GM12878 (cell line): ENCODE measurements at regions not wholly inside any gene's neighbourhood (a gene's known extent, or its start where the extent isn't known, plus 50 kb on each side); places are given as distances from the start of the nearest gene placed in this dataset.

Source experiments
- ATAC-seq: fragments of 200-7000 bp; cut with Tn5 transposase; 3 replicates; pipeline ENCODE4 v1.9.1; 2020; ENCODE audit warnings: mild to moderate bottlenecking, moderate library complexity
- BruUV-seq: library from RNA; stranded (reverse); fragments of 400-500 nt; replicated peaks from 2 replicates; lab custom pipeline; 2021; lab: Mats Ljungman, UMichigan
- CTCF ChIA-PET: fragments of 300-600 bp; sonication (Branson Sonifier 250); formaldehyde crosslinking; extraction: SDS; loops from one replicate; lab custom pipeline; 2021; ENCODE audit warnings: inconsistent platforms; lab: Yijun Ruan, JAX
- POLR2A ChIA-PET: fragments of 350-600 bp; formaldehyde crosslinking; extraction: SDS; loops from one replicate; lab custom pipeline; 2021; ENCODE audit warnings: inconsistent platforms; lab: Charles Lee
- RAD21 ChIA-PET: fragments of 300-600 bp; sonication (Branson Sonifier 250); formaldehyde crosslinking; loops from one replicate; lab custom pipeline; 2023; ENCODE audit warnings: antibody characterized with exemption; ENCODE audit not compliant: unreplicated experiment; lab: Charles Lee
- SMC1A ChIA-PET: fragments of 300-600 bp; sonication (Branson Sonifier 250); formaldehyde crosslinking; loops from one replicate; lab custom pipeline; 2023; ENCODE audit not compliant: unreplicated experiment, uncharacterized antibody; lab: Charles Lee
- DNase-seq: peaks from one replicate; pipeline ENCODE4 v3.0.0-alpha.2; 2011; ENCODE audit warnings: low read depth, low spot score
- FAIRE-seq: peaks from 3 replicates; lab custom pipeline; 2011; peaks lifted over from hg19 to GRCh38; lab: Jason Lieb, UNC
- H2AFZ ChIP-seq: 2 replicates; pipeline ENCODE4 v1.6.0; 2011; ENCODE audit warnings: low read depth, low read length, control low read depth; ENCODE audit not compliant: control insufficient read depth
- H3K27ac ChIP-seq: 2 replicates; pipeline ENCODE4 v1.5.1; 2011; ENCODE audit warnings: control low read depth; ENCODE audit not compliant: control insufficient read depth, insufficient read depth
- H3K27me3 ChIP-seq, 2 experiments: replicated peaks in 1 of 2; 2 replicates each; pipeline versions ENCODE4 v1.6.0 to v1.6.1; 2011; ENCODE audit warnings: low read length in 1 of 2; ENCODE audit not compliant: control insufficient read depth in 2 of 2, insufficient read depth in 2 of 2
- H3K36me3 ChIP-seq, 2 experiments: 2 replicates each; pipeline ENCODE4 v1.5.1; 2011; ENCODE audit warnings: low read length in 1 of 2; ENCODE audit not compliant: control insufficient read depth in 2 of 2, insufficient read depth in 2 of 2
- H3K4me1 ChIP-seq: 2 replicates; pipeline ENCODE4 v1.6.1; 2011; ENCODE audit warnings: mild to moderate bottlenecking, low read length, moderate library complexity, mixed read lengths; ENCODE audit not compliant: control insufficient read depth, insufficient read depth
- H3K4me2 ChIP-seq: 2 replicates; pipeline ENCODE4 v1.6.0; 2011; ENCODE audit warnings: control low read depth; ENCODE audit not compliant: control insufficient read depth, insufficient read depth
- H3K4me3 ChIP-seq: fragments of 200-600 bp; sonication (generic); 2 replicates; pipeline ENCODE4 v1.5.1; 2016
- H3K79me2 ChIP-seq: 2 replicates; pipeline ENCODE4 v1.6.0; 2011; ENCODE audit warnings: low read length; ENCODE audit not compliant: control insufficient read depth, insufficient read depth
- H3K9ac ChIP-seq: 2 replicates; pipeline ENCODE4 v1.8.0; 2011; ENCODE audit warnings: low read length, control low read depth, mixed read lengths; ENCODE audit not compliant: control insufficient read depth, insufficient read depth
- H3K9me3 ChIP-seq: replicated peaks from 3 replicates; pipeline ENCODE4 v1.5.1; 2011; ENCODE audit warnings: mild to moderate bottlenecking, low read length; ENCODE audit not compliant: control insufficient read depth, insufficient read depth
- H4K20me1 ChIP-seq: 2 replicates; pipeline ENCODE4 v1.6.0; 2011; ENCODE audit not compliant: control insufficient read depth, insufficient read depth
- CBX5 ChIP-seq: sonication (generic); IDR thresholded peaks from 2 replicates; pipeline ENCODE4 v1.6.1; 2016; ENCODE audit warnings: low read depth, moderate library complexity, mild to moderate bottlenecking, inconsistent platforms
- CHD1 ChIP-seq: IDR thresholded peaks from 2 replicates; pipeline ENCODE4 v1.6.1; 2012; ENCODE audit warnings: low read depth, low read length, improper control_type of control experiment
- CHD2 ChIP-seq: IDR thresholded peaks from 2 replicates; pipeline ENCODE4 v1.6.1; 2011; ENCODE audit warnings: low read depth, low read length, improper control_type of control experiment, borderline replicate concordance
- EED ChIP-seq: sonication (generic); IDR thresholded peaks from 2 replicates; pipeline ENCODE4 v1.6.1; 2016; ENCODE audit warnings: antibody characterized with exemption, low read depth
- ESRRA ChIP-seq: IDR thresholded peaks from 2 replicates; pipeline ENCODE4 v1.6.1; 2012; ENCODE audit warnings: mild to moderate bottlenecking, low read length, improper control_type of control experiment
- GABPA ChIP-seq: IDR thresholded peaks from 2 replicates; pipeline ENCODE4 v1.6.1; 2014; ENCODE audit warnings: antibody characterized with exemption, low read depth, mild to moderate bottlenecking, inconsistent platforms
- HDAC6 ChIP-seq: fragments of 200-600 bp; sonication (generic); IDR thresholded peaks from one replicate; pipeline ENCODE4 v1.8.0; 2017; ENCODE audit warnings: antibody characterized with exemption; ENCODE audit not compliant: unreplicated experiment
- KLF5 ChIP-seq: fragments of 450-650 bp; IDR thresholded peaks from 2 replicates; pipeline ENCODE4 v1.6.1; 2014; ENCODE audit warnings: mild to moderate bottlenecking; ENCODE audit not compliant: partially characterized antibody
- MYB ChIP-seq: fragments of 150-350 bp; IDR thresholded peaks from 2 replicates; pipeline ENCODE4 v1.6.1; 2014; ENCODE audit warnings: mild to moderate bottlenecking, low read depth, low read length, borderline replicate concordance
- NR2C2 ChIP-seq: IDR thresholded peaks from 2 replicates; pipeline ENCODE4 v1.6.1; 2011; ENCODE audit warnings: borderline replicate concordance, low read depth; ENCODE audit not compliant: control insufficient read depth, insufficient read length
- POU2F2 ChIP-seq: IDR thresholded peaks from 3 replicates; pipeline ENCODE4 v1.6.1; 2011; ENCODE audit warnings: low read depth, mild to moderate bottlenecking, low read length, borderline replicate concordance
- SIX5 ChIP-seq: IDR thresholded peaks from 2 replicates; pipeline ENCODE4 v1.6.1; 2011; ENCODE audit warnings: mild to moderate bottlenecking, low read depth, low read length, moderate library complexity; ENCODE audit not compliant: severe bottlenecking
- SRF ChIP-seq, 2 experiments: IDR thresholded peaks; 2 replicates each; pipeline ENCODE4 v1.6.1; 2011; ENCODE audit warnings: low read depth in 2 of 2, low read length in 2 of 2, mild to moderate bottlenecking in 1 of 2, moderate library complexity in 1 of 2
- TCF12 ChIP-seq: IDR thresholded peaks from 2 replicates; pipeline ENCODE4 v1.6.1; 2011; ENCODE audit warnings: low read depth, mild to moderate bottlenecking, low read length
- WGBS: methylation state at CpG from one replicate; pipeline ENCODE4 v1.1.6; 2016; ENCODE audit warnings: low lambda C conversion rate; ENCODE audit not compliant: insufficient replicate concordance, insufficient coverage; ENCODE audit errors: missing lambda C conversion rate; 5-methylcytosine and 5-hydroxymethylcytosine counted together
- in situ Hi-C: fragments of 300-500 bp; cut with MboI; formaldehyde crosslinking; loops from 9 replicates; pipeline ENCODE4 v1.14.3; 2018; ENCODE audit warnings: mixed read lengths
- intact Hi-C: fragments of 100-400 bp; cut with micrococcal nuclease; formaldehyde crosslinking; loops from one replicate; pipeline ENCODE4 v1.14.2; 2022; ENCODE audit not compliant: unreplicated experiment
- TF ChIP-seq, protein P1 (sequence below): IDR thresholded peaks from 2 replicates; pipeline ENCODE4 v1.6.1; 2012; ENCODE audit warnings: improper control_type of control experiment, low read depth, low read length; ENCODE audit not compliant: insufficient replicate concordance
- TF ChIP-seq, protein P2 (sequence below): fragments of 450-650 bp; IDR thresholded peaks from 2 replicates; pipeline ENCODE4 v1.6.1; 2017; ENCODE audit warnings: antibody characterized with exemption, mild to moderate bottlenecking, moderate library complexity

DNA sequence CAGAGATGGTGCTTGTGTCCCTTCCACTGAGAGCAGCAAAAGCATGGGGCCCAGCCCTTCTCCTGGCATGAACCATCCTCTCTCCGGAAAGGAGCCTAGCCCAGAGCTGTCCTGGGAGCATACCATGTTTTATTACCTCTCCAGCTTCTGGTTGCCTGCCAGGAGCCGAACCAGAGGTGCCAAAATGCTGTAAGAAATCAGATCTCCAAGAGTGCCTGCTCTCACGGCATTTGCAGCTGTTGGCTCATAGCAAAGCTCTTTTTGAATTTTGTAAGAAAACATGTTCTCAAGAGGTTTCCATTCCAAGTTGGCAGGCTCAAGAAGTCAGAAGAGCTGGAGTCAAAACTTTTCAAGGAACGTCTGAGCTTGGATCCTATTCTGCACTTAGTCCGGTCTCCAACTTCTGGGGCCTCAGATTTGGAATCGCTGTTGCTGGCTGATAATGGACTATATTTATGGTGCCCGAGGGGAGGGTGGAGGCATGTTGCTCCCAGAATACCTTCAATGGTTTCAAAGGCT, 211.7 kb upstream of the MKI67 start (continued):
- TF ChIP-seq MYB (no peak), CBX5 (no peak), POU2F2 (no peak), KLF5 (no peak), NR2C2 (no peak), SRF (IDR thresholded peaks at IDR 0.05; ENCODE audit: low read depth in 2 of 2, low read length in 2 of 2) (no peak)
- TF ChIP-seq, protein P1, sequence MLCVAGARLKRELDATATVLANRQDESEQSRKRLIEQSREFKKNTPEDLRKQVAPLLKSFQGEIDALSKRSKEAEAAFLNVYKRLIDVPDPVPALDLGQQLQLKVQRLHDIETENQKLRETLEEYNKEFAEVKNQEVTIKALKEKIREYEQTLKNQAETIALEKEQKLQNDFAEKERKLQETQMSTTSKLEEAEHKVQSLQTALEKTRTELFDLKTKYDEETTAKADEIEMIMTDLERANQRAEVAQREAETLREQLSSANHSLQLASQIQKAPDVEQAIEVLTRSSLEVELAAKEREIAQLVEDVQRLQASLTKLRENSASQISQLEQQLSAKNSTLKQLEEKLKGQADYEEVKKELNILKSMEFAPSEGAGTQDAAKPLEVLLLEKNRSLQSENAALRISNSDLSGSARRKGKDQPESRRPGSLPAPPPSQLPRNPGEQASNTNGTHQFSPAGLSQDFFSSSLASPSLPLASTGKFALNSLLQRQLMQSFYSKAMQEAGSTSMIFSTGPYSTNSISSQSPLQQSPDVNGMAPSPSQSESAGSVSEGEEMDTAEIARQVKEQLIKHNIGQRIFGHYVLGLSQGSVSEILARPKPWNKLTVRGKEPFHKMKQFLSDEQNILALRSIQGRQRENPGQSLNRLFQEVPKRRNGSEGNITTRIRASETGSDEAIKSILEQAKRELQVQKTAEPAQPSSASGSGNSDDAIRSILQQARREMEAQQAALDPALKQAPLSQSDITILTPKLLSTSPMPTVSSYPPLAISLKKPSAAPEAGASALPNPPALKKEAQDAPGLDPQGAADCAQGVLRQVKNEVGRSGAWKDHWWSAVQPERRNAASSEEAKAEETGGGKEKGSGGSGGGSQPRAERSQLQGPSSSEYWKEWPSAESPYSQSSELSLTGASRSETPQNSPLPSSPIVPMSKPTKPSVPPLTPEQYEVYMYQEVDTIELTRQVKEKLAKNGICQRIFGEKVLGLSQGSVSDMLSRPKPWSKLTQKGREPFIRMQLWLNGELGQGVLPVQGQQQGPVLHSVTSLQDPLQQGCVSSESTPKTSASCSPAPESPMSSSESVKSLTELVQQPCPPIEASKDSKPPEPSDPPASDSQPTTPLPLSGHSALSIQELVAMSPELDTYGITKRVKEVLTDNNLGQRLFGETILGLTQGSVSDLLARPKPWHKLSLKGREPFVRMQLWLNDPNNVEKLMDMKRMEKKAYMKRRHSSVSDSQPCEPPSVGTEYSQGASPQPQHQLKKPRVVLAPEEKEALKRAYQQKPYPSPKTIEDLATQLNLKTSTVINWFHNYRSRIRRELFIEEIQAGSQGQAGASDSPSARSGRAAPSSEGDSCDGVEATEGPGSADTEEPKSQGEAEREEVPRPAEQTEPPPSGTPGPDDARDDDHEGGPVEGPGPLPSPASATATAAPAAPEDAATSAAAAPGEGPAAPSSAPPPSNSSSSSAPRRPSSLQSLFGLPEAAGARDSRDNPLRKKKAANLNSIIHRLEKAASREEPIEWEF: no peak

DNA sequence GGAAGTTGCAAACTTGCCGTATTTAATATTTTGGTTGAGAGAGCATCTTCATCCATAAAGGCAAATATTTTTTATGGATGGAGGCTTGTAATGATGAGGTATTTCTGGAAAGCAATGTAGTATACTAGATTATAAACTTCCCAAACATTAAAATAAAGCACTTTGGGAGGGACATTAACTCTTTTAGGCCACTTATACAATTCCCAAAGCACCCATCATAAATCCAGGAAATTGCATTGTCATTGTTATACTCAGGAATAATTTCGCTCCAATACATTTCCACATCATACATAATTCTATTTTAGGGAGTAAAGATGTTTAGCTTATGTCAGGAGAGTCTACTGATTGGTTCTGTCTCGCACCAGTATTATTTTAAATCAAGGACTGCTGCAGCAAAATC, 212.7 kb upstream of the MKI67 start:
- TF ChIP-seq ESRRA (no peak), CHD2 (no peak), SIX5 (no peak), CHD1 (no peak), EED (no peak), GABPA (no peak), TCF12 (no peak), HDAC6 (no peak)
- TF ChIP-seq, protein P2, sequence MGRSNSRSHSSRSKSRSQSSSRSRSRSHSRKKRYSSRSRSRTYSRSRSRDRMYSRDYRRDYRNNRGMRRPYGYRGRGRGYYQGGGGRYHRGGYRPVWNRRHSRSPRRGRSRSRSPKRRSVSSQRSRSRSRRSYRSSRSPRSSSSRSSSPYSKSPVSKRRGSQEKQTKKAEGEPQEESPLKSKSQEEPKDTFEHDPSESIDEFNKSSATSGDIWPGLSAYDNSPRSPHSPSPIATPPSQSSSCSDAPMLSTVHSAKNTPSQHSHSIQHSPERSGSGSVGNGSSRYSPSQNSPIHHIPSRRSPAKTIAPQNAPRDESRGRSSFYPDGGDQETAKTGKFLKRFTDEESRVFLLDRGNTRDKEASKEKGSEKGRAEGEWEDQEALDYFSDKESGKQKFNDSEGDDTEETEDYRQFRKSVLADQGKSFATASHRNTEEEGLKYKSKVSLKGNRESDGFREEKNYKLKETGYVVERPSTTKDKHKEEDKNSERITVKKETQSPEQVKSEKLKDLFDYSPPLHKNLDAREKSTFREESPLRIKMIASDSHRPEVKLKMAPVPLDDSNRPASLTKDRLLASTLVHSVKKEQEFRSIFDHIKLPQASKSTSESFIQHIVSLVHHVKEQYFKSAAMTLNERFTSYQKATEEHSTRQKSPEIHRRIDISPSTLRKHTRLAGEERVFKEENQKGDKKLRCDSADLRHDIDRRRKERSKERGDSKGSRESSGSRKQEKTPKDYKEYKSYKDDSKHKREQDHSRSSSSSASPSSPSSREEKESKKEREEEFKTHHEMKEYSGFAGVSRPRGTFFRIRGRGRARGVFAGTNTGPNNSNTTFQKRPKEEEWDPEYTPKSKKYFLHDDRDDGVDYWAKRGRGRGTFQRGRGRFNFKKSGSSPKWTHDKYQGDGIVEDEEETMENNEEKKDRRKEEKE: no peak
- RAD21 ChIA-PET: no interaction called here

More for the DNA sequence above, 212.7 kb upstream of the MKI67 start:
- Histone ChIP-seq H3K4me3 (no peak overlapping the region), H3K36me3 (no peaks in the 10 kb centered on the region), H2AFZ (no peak overlapping the region), H3K4me2 (no peak overlapping the region), H3K9ac (no peak overlapping the region), H3K27me3 (no peaks in the 10 kb centered on the region), H4K20me1 (no peaks in the 10 kb centered on the region), H3K9me3 (no peaks in the 10 kb centered on the region), H3K79me2 (no peaks in the 10 kb centered on the region), H3K27ac (no peak overlapping the region), H3K4me1 (no peaks in the 10 kb centered on the region)
- in situ Hi-C loops (no loop called here), intact Hi-C loops (loop anchor here (10.0 kb wide), 1 partner anchor 196 kb away; no protein-coding TSS in a partner anchor)
- SMC1A ChIA-PET: no interaction called here
- FAIRE-seq (no peak), DNase-seq (no peak), ATAC-seq (no peak)
- CTCF ChIA-PET: no interaction called here
- BruUV-seq: no TSS peak
- WGBS: 12% methylated on average over 3 of the region's 3 CpGs
- POLR2A ChIA-PET: no interaction called here
